HepG2 (cell line): ENCODE measurements at regions not wholly inside any gene's neighbourhood (a gene's known extent, or its start where the extent isn't known, plus 50 kb on each side); places are given as distances from the start of the nearest gene placed in this dataset.

Experiments
- FOSL1 ChIP-seq: sonication (generic); formaldehyde crosslinking; IDR thresholded peaks from 2 replicates; pipeline ENCODE4 v1.9.0; 2021; ENCODE audit warnings: missing genetic modification reagents, borderline replicate concordance
- TAF1 ChIP-seq: sonication (generic); formaldehyde crosslinking; IDR thresholded peaks from 2 replicates; pipeline ENCODE4 v1.4.0; 2020; ENCODE audit warnings: missing genetic modification reagents
- TBX3 ChIP-seq: fragments of 450-650 bp; IDR thresholded peaks from 2 replicates; pipeline ENCODE4 v1.6.1; 2017; ENCODE audit warnings: antibody characterized with exemption, mild to moderate bottlenecking, inconsistent platforms, borderline replicate concordance
- TCF7L2 ChIP-seq: IDR thresholded peaks from 2 replicates; pipeline ENCODE4 v1.6.1; 2011; ENCODE audit warnings: mild to moderate bottlenecking, low read depth, low read length, moderate library complexity
- ZFX ChIP-seq: sonication (generic); formaldehyde crosslinking; IDR thresholded peaks from 2 replicates; pipeline ENCODE4 v1.4.0; 2020; ENCODE audit warnings: mild to moderate bottlenecking, low read depth, missing genetic modification reagents, moderate library complexity
- ZNF292 ChIP-seq: sonication (generic); formaldehyde crosslinking; IDR thresholded peaks from 2 replicates; pipeline ENCODE4 v1.8.1; 2022; ENCODE audit warnings: mild to moderate bottlenecking, low read depth, missing genetic modification reagents, borderline replicate concordance
- TF ChIP-seq, protein P1 (sequence below): sonication (generic); formaldehyde crosslinking; IDR thresholded peaks from 2 replicates; pipeline ENCODE4 v1.5.0; 2020; ENCODE audit warnings: mild to moderate bottlenecking, missing genetic modification reagents, moderate library complexity
- TF ChIP-seq, protein P2 (sequence below), 2 experiments: sonication (generic) in 1 of 2; formaldehyde crosslinking in 1 of 2; IDR thresholded peaks; 2 replicates each; pipeline versions ENCODE4 v1.4.0 to v1.6.1; 2016 to 2020; ENCODE audit warnings: borderline replicate concordance in 1 of 2, low read depth in 1 of 2, mild to moderate bottlenecking in 1 of 2, missing genetic modification reagents in 1 of 2
- TF ChIP-seq, protein P3 (sequence below): IDR thresholded peaks from 2 replicates; pipeline ENCODE4 v1.6.1; 2012; ENCODE audit warnings: inconsistent platforms
- TF ChIP-seq, protein P4 (sequence below): sonication (generic); formaldehyde crosslinking; IDR thresholded peaks from 2 replicates; pipeline ENCODE4 v1.5.1; 2020; ENCODE audit warnings: mild to moderate bottlenecking, missing genetic modification reagents, moderate library complexity

DNA sequence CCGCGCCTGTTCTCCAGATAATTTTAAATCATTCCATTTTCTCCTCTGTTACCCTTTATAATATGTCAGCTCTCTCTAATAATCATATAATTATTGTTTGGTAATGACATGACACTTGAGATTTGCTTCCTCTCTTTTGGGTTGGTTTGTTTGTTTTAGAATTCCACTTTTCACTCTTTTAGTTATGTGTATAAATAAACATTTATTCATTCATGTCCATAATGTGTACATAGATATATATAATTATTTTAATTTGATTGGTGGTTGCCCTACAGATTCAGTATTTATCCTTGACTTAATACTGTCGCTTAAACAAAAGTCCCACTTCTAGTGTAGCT, 93.4 kb upstream of the FMN2 start:
- TF ChIP-seq FOSL1 (CRISPR knock-in tag) (no peak), ZFX (no peak), TCF7L2 (no peak), TAF1 (CRISPR knock-in tag) (no peak), ZNF292 (no peak), TBX3 (no peak)
- TF ChIP-seq, protein P1, sequence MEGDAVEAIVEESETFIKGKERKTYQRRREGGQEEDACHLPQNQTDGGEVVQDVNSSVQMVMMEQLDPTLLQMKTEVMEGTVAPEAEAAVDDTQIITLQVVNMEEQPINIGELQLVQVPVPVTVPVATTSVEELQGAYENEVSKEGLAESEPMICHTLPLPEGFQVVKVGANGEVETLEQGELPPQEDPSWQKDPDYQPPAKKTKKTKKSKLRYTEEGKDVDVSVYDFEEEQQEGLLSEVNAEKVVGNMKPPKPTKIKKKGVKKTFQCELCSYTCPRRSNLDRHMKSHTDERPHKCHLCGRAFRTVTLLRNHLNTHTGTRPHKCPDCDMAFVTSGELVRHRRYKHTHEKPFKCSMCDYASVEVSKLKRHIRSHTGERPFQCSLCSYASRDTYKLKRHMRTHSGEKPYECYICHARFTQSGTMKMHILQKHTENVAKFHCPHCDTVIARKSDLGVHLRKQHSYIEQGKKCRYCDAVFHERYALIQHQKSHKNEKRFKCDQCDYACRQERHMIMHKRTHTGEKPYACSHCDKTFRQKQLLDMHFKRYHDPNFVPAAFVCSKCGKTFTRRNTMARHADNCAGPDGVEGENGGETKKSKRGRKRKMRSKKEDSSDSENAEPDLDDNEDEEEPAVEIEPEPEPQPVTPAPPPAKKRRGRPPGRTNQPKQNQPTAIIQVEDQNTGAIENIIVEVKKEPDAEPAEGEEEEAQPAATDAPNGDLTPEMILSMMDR (CRISPR knock-in tag): no peak
- TF ChIP-seq, protein P2, sequence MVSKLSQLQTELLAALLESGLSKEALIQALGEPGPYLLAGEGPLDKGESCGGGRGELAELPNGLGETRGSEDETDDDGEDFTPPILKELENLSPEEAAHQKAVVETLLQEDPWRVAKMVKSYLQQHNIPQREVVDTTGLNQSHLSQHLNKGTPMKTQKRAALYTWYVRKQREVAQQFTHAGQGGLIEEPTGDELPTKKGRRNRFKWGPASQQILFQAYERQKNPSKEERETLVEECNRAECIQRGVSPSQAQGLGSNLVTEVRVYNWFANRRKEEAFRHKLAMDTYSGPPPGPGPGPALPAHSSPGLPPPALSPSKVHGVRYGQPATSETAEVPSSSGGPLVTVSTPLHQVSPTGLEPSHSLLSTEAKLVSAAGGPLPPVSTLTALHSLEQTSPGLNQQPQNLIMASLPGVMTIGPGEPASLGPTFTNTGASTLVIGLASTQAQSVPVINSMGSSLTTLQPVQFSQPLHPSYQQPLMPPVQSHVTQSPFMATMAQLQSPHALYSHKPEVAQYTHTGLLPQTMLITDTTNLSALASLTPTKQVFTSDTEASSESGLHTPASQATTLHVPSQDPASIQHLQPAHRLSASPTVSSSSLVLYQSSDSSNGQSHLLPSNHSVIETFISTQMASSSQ (IDR thresholded peaks at IDR 0.05; ENCODE audit: low read depth): no peak
- TF ChIP-seq, protein P2 (CRISPR knock-in tag; IDR thresholded peaks at IDR 0.05; ENCODE audit: borderline replicate concordance): no peak
- TF ChIP-seq, protein P3, sequence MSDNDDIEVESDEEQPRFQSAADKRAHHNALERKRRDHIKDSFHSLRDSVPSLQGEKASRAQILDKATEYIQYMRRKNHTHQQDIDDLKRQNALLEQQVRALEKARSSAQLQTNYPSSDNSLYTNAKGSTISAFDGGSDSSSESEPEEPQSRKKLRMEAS: no peak
- TF ChIP-seq, protein P4, sequence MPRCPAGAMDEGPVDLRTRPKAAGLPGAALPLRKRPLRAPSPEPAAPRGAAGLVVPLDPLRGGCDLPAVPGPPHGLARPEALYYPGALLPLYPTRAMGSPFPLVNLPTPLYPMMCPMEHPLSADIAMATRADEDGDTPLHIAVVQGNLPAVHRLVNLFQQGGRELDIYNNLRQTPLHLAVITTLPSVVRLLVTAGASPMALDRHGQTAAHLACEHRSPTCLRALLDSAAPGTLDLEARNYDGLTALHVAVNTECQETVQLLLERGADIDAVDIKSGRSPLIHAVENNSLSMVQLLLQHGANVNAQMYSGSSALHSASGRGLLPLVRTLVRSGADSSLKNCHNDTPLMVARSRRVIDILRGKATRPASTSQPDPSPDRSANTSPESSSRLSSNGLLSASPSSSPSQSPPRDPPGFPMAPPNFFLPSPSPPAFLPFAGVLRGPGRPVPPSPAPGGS: no peak
